ENCODE measurements at regions not wholly inside any gene's neighbourhood (a gene's known extent, or its start where the extent isn't known, plus 50 kb on each side); places are given as distances from the start of the nearest gene placed in this dataset.

DNA sequence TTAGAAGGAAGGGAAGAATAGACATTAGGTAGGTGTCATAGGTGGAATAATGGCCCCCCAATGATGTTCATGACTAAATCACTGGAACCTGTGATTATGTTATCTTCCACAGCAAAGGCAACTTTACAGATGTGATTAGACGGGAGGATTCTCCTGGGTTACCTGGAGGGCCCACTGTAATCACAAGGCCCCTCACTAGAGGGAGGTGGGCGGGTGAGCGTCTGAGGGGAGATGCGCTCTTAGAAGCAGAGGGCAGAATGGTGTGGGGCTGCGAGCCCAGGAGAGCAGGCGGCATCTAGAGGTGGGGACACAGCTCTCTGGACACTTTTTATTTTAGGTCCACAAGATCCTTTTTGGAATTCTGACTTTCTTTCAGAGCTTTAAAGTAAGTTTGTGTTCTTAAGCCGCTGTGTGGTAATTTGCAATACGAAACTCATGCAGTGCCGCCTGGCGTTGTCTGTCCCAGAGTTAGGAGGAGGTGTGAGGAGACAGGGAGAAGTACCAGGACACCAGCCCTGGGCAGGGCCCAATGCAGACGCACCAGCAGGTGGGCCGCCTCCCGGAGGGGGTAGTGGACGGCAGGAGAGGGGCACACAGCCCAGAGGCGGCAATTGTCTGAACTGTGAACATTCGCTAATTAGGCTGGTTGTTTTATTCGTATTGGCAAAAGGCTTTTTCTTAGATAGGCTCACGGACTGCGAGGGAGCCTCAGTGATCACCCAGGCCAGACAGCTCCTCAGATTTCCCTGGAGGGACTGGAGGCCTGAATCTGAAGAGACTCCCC, 51.1 kb upstream of the FANCC start:
- no peak for TF ChIP-seq POLR2AphosphoS5 (IDR thresholded peaks at IDR 0.05; ENCODE audit: low read depth, low read length)
- TF ChIP-seq REST (IDR thresholded peaks at IDR 0.05; ENCODE audit: insufficient read depth in 1 of 2, low read depth in 2 of 2, low read length in 2 of 2), result no peak
- no peak for TF ChIP-seq SIN3A (IDR thresholded peaks at IDR 0.05; ENCODE audit: borderline replicate concordance, insufficient read depth, low read length)
